Caco-2 (cell line): ENCODE measurements at regions not wholly inside any gene's neighbourhood (a gene's known extent, or its start where the extent isn't known, plus 50 kb on each side); places are given as distances from the start of the nearest gene placed in this dataset.

Source experiments
- BruUV-seq: library from RNA; stranded (reverse); fragments of 400-500 nt; replicated peaks from 2 replicates; lab custom pipeline; 2021; lab: Mats Ljungman, UMichigan
- CTCF ChIA-PET: fragments of 300-600 bp; sonication (Branson Sonifier 250); formaldehyde crosslinking; loops from one replicate; lab custom pipeline; 2022; ENCODE audit warnings: antibody characterized with exemption; lab: Charles Lee
- POLR2A ChIA-PET: fragments of 300-600 bp; sonication (Branson Sonifier 250); formaldehyde crosslinking; loops from one replicate; lab custom pipeline; 2022; ENCODE audit warnings: antibody characterized with exemption; lab: Charles Lee
- DNase-seq, 2 experiments: peaks; one replicate each; pipeline versions ENCODE4 v3.0.0 to v3.0.0-alpha.2; 2020 to 2022
- H3K27me3 ChIP-seq: replicated peaks from 2 replicates; pipeline ENCODE4 v1.6.0; 2011; ENCODE audit warnings: low read length; ENCODE audit not compliant: control insufficient read depth, insufficient read depth
- H3K36me3 ChIP-seq: 2 replicates; pipeline ENCODE4 v1.5.1; 2011; ENCODE audit warnings: low read length; ENCODE audit not compliant: control insufficient read depth, insufficient read depth
- H3K4me1 ChIP-seq: fragments of 250-450 bp; sonication (Bioruptor Pico); 2 replicates; pipeline ENCODE4 v1.5.1; 2020; ENCODE audit warnings: mild to moderate bottlenecking
- H3K4me3 ChIP-seq: 2 replicates; pipeline ENCODE4 v1.5.1; 2011; ENCODE audit warnings: low read depth, mild to moderate bottlenecking, control low read depth, low read length
- H3K9me3 ChIP-seq: fragments of 250-450 bp; sonication (Bioruptor Pico); 2 replicates; pipeline ENCODE4 v1.5.1; 2020; ENCODE audit warnings: mild to moderate bottlenecking, moderate library complexity
- H3K27ac Mint-ChIP-seq: one replicate; pipeline ENCODE4 v1.8.0; 2022; ENCODE audit warnings: mixed read lengths; ENCODE audit not compliant: unreplicated experiment
- H3K27me3 Mint-ChIP-seq: one replicate; pipeline ENCODE4 v1.8.0; 2022; ENCODE audit warnings: mixed read lengths; ENCODE audit not compliant: insufficient read depth, unreplicated experiment
- H3K36me3 Mint-ChIP-seq: one replicate; pipeline ENCODE4 v1.8.0; 2022; ENCODE audit warnings: mild to moderate bottlenecking, mixed read lengths; ENCODE audit not compliant: insufficient read depth, unreplicated experiment
- H3K4me1 Mint-ChIP-seq: one replicate; pipeline ENCODE4 v1.8.0; 2022; ENCODE audit warnings: low read depth, mixed read lengths; ENCODE audit not compliant: unreplicated experiment
- H3K4me3 Mint-ChIP-seq: one replicate; pipeline ENCODE4 v1.8.0; 2022; ENCODE audit warnings: mild to moderate bottlenecking, moderate library complexity, mixed read lengths; ENCODE audit not compliant: unreplicated experiment
- H3K9me3 Mint-ChIP-seq: one replicate; pipeline ENCODE4 v1.8.0; 2022; ENCODE audit warnings: mixed read lengths; ENCODE audit not compliant: unreplicated experiment
- intact Hi-C: fragments of 100-400 bp; cut with micrococcal nuclease; formaldehyde crosslinking; loops from one replicate; pipeline ENCODE4 v1.10.0; 2022; ENCODE audit not compliant: unreplicated experiment
- TF ChIP-seq, protein P1 (sequence below), 2 experiments: fragments of 200-600 bp in 1 of 2; IDR thresholded peaks; 1 replicate in 1 of 2; 2 replicates in 1 of 2; pipeline versions ENCODE4 v1.5.1 to v1.8.0; 2011 to 2022; ENCODE audit warnings: antibody characterized with exemption in 1 of 2, control low read depth in 1 of 2, inconsistent platforms in 1 of 2, low read depth in 1 of 2, low read length in 1 of 2, mild to moderate bottlenecking in 1 of 2, moderate library complexity in 1 of 2; ENCODE audit not compliant: insufficient read depth in 1 of 2, severe bottlenecking in 1 of 2, unreplicated experiment in 1 of 2

DNA sequence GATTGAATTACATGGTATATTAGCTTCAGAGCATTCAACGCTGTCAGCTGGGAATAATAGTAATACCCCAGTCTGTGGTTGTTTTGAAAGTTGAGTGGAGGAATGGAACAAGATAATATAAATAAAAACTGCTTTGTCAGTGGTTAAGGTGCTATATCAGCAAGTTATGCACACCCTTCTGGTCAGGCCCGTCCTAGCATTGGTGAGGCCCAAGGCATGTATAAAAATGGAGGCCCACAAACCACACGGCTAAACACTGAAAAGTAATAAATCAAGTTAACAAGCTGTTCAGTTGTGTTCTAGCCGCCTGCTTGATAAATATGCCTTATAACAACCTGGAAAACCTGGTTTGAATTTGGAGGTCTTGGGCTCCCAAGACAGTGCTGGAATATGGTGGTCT lies 77.4 kb downstream of the PSMG1 start:
- CTCF ChIA-PET, result no interaction called here

DNA sequence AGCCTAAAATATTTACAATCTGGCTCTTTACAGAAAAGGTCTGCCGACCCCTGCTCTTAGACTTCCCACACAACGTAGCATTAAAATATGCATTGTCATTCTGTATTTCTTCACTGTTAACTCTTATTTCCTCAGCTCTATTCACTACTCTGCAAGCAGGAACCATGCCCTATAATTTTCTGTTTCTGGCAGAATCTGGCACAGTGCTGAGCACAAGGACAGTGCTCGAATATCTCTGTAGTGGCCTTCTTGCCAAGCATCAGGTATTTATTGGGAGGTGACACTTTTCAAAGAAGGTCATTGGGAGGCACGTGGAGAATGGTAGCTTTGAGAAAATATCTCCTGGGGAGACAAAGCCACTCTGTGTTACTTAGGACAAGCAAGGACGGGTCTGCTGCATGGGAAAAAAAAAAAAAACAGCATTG lies 77.9 kb downstream of the PSMG1 start:
- no TSS peak for BruUV-seq
- no peak for DNase-seq
- intact Hi-C loops, result no loop called here
- no peaks in the 10 kb centered on the region for H3K36me3 ChIP-seq
- POLR2A ChIA-PET, result no interaction called here
- Mint-ChIP-seq H3K27me3 (no peaks in the 10 kb centered on the region), H3K4me1 (no peaks in the 10 kb centered on the region), H3K27ac (no peak overlapping the region), H3K4me3 (no peak overlapping the region), H3K36me3 (no peaks in the 10 kb centered on the region), H3K9me3 (peaks cover 12% of the 10 kb centered on the region)
- H3K4me3 ChIP-seq, result no peak overlapping the region
- no peaks in the 10 kb centered on the region for H3K4me1 ChIP-seq
- no peaks in the 10 kb centered on the region for H3K9me3 ChIP-seq
- no peaks in the 10 kb centered on the region for H3K27me3 ChIP-seq
- TF ChIP-seq, protein P1, sequence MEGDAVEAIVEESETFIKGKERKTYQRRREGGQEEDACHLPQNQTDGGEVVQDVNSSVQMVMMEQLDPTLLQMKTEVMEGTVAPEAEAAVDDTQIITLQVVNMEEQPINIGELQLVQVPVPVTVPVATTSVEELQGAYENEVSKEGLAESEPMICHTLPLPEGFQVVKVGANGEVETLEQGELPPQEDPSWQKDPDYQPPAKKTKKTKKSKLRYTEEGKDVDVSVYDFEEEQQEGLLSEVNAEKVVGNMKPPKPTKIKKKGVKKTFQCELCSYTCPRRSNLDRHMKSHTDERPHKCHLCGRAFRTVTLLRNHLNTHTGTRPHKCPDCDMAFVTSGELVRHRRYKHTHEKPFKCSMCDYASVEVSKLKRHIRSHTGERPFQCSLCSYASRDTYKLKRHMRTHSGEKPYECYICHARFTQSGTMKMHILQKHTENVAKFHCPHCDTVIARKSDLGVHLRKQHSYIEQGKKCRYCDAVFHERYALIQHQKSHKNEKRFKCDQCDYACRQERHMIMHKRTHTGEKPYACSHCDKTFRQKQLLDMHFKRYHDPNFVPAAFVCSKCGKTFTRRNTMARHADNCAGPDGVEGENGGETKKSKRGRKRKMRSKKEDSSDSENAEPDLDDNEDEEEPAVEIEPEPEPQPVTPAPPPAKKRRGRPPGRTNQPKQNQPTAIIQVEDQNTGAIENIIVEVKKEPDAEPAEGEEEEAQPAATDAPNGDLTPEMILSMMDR (IDR thresholded peaks at IDR 0.05; ENCODE audit: insufficient read depth in 1 of 2, low read depth in 1 of 2, low read length in 1 of 2, severe bottlenecking in 1 of 2, unreplicated experiment in 1 of 2), result no peak
- CTCF ChIA-PET, result interaction anchor here (0.6 kb wide), 1 partner anchor 173 kb away, joined by 4 read pairs; no protein-coding TSS in a partner anchor

More for the DNA sequence above, 77.4 kb downstream of the PSMG1 start:
- intact Hi-C loops, result no loop called here
- no peak overlapping the region for H3K4me3 Mint-ChIP-seq
- DNase-seq, result no peak
- POLR2A ChIA-PET, result no interaction called here
- H3K36me3 Mint-ChIP-seq, result no peaks in the 10 kb centered on the region
- no peaks in the 10 kb centered on the region for H3K27me3 Mint-ChIP-seq
- no TSS peak for BruUV-seq
- TF ChIP-seq, protein P1 (IDR thresholded peaks at IDR 0.05; ENCODE audit: insufficient read depth in 1 of 2, low read depth in 1 of 2, low read length in 1 of 2, severe bottlenecking in 1 of 2, unreplicated experiment in 1 of 2), result no peak
- H3K4me1 ChIP-seq, result no peaks in the 10 kb centered on the region
- H3K9me3 Mint-ChIP-seq, result peaks cover 12% of the 10 kb centered on the region
- H3K9me3 ChIP-seq, result no peaks in the 10 kb centered on the region
- H3K27ac Mint-ChIP-seq, result no peak overlapping the region
- no peaks in the 10 kb centered on the region for H3K36me3 ChIP-seq
- H3K4me3 ChIP-seq, result no peak overlapping the region
- no peaks in the 10 kb centered on the region for H3K27me3 ChIP-seq
- H3K4me1 Mint-ChIP-seq, result no peaks in the 10 kb centered on the region

DNA sequence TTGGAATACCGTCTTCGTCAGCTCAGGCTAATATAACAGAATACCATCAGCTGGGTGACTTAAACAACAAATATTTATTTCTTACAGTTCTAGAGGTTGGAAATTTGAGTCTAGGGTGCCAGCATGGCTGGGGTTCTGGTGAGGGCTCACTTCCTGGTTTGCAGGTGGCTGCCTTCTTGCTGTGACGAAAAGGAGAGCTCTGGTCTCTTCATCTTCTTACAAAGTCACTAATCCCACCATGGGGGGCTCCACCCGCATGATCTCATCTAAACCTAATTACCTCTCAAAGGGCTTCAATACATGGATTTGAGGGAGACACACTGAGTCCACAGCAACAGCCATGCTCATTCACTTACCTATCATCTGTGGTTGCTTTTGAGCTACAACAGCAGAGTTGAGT lies 78.3 kb downstream of the PSMG1 start:
- no TSS peak for BruUV-seq
- no peak overlapping the region for H3K27ac Mint-ChIP-seq
- intact Hi-C loops, result no loop called here

More for the DNA sequence above, 78.3 kb downstream of the PSMG1 start:
- Histone ChIP-seq H3K4me3 (no peak overlapping the region), H3K27me3 (no peaks in the 10 kb centered on the region), H3K4me1 (no peaks in the 10 kb centered on the region), H3K9me3 (no peaks in the 10 kb centered on the region), H3K36me3 (no peaks in the 10 kb centered on the region)
- Mint-ChIP-seq H3K27me3 (no peaks in the 10 kb centered on the region), H3K9me3 (peaks cover 12% of the 10 kb centered on the region), H3K36me3 (no peaks in the 10 kb centered on the region), H3K4me1 (no peaks in the 10 kb centered on the region), H3K4me3 (no peak overlapping the region)
- no peak for DNase-seq
- POLR2A ChIA-PET, result no interaction called here
- TF ChIP-seq, protein P1 (IDR thresholded peaks at IDR 0.05; ENCODE audit: insufficient read depth in 1 of 2, low read depth in 1 of 2, low read length in 1 of 2, severe bottlenecking in 1 of 2, unreplicated experiment in 1 of 2), result no peak
- CTCF ChIA-PET, result interaction anchor here (0.6 kb wide), 1 partner anchor 172 kb away, joined by 4 read pairs; no protein-coding TSS in a partner anchor
